HL-60 (cell line): ENCODE measurements at regions not wholly inside any gene's neighbourhood (a gene's known extent, or its start where the extent isn't known, plus 50 kb on each side); places are given as distances from the start of the nearest gene placed in this dataset.

Source experiments
- DNase-seq, 2 experiments: peaks; one replicate each; pipeline ENCODE4 v3.0.0-alpha.2; 2010 to 2020; ENCODE audit warnings: low read depth in 1 of 2, low spot score in 1 of 2
- H3K27ac ChIP-seq: fragments of 250-450 bp; sonication (Bioruptor Pico); replicated peaks from 2 replicates; pipeline ENCODE4 v1.5.1; 2020; ENCODE audit warnings: mild to moderate bottlenecking, moderate library complexity
- H3K27me3 ChIP-seq: fragments of 250-450 bp; sonication (Bioruptor Pico); 2 replicates; pipeline ENCODE4 v1.5.1; 2021; ENCODE audit warnings: mild to moderate bottlenecking, moderate library complexity; ENCODE audit not compliant: insufficient read depth, poor library complexity, severe bottlenecking
- H3K4me3 ChIP-seq: replicated peaks from 2 replicates; pipeline ENCODE4 v1.5.1; 2011; ENCODE audit warnings: mild to moderate bottlenecking, control low read depth, low read length; ENCODE audit not compliant: insufficient read depth
- GABPA ChIP-seq: IDR thresholded peaks from 2 replicates; pipeline ENCODE4 v1.6.1; 2012; ENCODE audit warnings: low read depth
- POLR2AphosphoS5 ChIP-seq: IDR thresholded peaks from 2 replicates; pipeline ENCODE4 v1.6.1; 2012; ENCODE audit warnings: low read depth
- REST ChIP-seq: IDR thresholded peaks from 2 replicates; pipeline ENCODE4 v1.6.1; 2012; ENCODE audit warnings: low read depth; ENCODE audit not compliant: insufficient replicate concordance
- SPI1 ChIP-seq: IDR thresholded peaks from 2 replicates; pipeline ENCODE4 v1.6.1; 2012; ENCODE audit warnings: low read depth, mild to moderate bottlenecking, borderline replicate concordance
- TF ChIP-seq, protein P1 (sequence below): IDR thresholded peaks from one replicate; pipeline ENCODE4 v1.5.1; 2011; ENCODE audit warnings: low read length, control low read depth, inconsistent platforms; ENCODE audit not compliant: insufficient read depth

DNA sequence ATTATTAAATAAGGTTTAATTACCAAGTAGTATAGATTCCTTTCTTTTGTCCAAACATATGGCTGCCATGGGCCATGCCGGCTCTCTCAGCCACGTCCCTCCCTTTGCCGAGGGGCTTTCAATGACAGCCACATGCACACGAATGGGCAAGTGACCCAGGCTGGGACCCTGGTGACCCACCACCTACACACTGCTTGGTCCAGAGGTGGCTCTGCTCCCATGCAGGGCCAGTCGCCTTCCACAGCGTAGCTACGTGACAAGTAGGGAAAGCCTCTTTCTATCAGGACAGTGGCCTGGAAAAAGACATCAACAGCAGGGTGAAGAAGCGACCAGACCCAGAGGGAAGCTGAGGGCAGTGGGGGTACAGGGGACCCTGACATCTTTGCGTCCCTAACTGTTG lies 152.8 kb upstream of the CST7 start:
- Histone ChIP-seq H3K27ac (no peak overlapping the region), H3K4me3 (no peak overlapping the region), H3K27me3 (peaks cover 5% of the 10 kb centered on the region)
- no peak for TF ChIP-seq GABPA
- TF ChIP-seq, protein P1, sequence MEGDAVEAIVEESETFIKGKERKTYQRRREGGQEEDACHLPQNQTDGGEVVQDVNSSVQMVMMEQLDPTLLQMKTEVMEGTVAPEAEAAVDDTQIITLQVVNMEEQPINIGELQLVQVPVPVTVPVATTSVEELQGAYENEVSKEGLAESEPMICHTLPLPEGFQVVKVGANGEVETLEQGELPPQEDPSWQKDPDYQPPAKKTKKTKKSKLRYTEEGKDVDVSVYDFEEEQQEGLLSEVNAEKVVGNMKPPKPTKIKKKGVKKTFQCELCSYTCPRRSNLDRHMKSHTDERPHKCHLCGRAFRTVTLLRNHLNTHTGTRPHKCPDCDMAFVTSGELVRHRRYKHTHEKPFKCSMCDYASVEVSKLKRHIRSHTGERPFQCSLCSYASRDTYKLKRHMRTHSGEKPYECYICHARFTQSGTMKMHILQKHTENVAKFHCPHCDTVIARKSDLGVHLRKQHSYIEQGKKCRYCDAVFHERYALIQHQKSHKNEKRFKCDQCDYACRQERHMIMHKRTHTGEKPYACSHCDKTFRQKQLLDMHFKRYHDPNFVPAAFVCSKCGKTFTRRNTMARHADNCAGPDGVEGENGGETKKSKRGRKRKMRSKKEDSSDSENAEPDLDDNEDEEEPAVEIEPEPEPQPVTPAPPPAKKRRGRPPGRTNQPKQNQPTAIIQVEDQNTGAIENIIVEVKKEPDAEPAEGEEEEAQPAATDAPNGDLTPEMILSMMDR, result no peak
- TF ChIP-seq SPI1, result no peak
- TF ChIP-seq POLR2AphosphoS5, result no peak
- TF ChIP-seq REST, result no peak
- DNase-seq, result no peak

GRCh38 chr20:24797113-24797512 lies 152.0 kb upstream of the CST7 start:
- no peak for DNase-seq
- TF ChIP-seq GABPA, result no peak
- TF ChIP-seq, protein P1, result no peak
- no peak for TF ChIP-seq SPI1
- no peak for TF ChIP-seq REST
- TF ChIP-seq POLR2AphosphoS5, result no peak
- H3K27me3 ChIP-seq, result peaks cover 5% of the 10 kb centered on the region
- no peak overlapping the region for H3K4me3 ChIP-seq
- no peak overlapping the region for H3K27ac ChIP-seq

GRCh38 chr20:24797745-24798655 lies 151.1 kb upstream of the CST7 start:
- DNase-seq, result no peak
- TF ChIP-seq REST (no peak), POLR2AphosphoS5 (no peak), GABPA (no peak), SPI1 (no peak)
- TF ChIP-seq, protein P1, result no peak
- Histone ChIP-seq H3K27me3 (peaks cover 5% of the 10 kb centered on the region), H3K4me3 (no peak overlapping the region), H3K27ac (no peak overlapping the region)
